ENCODE measurements at regions not wholly inside any gene's neighbourhood (a gene's known extent, or its start where the extent isn't known, plus 50 kb on each side); places are given as distances from the start of the nearest gene placed in this dataset.

GRCh38 chrX:131918839-131919238 lies 104.3 kb upstream of the STK26 start:
- no peak overlapping the region for H3K4me2 ChIP-seq (ENCODE audit: insufficient read depth, low read length)
- no peak overlapping the region for H3K4me3 ChIP-seq (replicated peaks in 1 of 3; ENCODE audit: insufficient read depth in 1 of 3, low read depth in 1 of 3, low read length in 3 of 3)
- H3K36me3 ChIP-seq (ENCODE audit: control insufficient read depth in 2 of 2, extremely low read depth in 1 of 2, insufficient read depth in 2 of 2, low read length in 2 of 2): no peaks in the 10 kb centered on the region
- CTCF ChIA-PET: no interaction called here
- H3K4me1 ChIP-seq (ENCODE audit: control insufficient read depth, extremely low read depth, insufficient read depth, low read length): no peaks in the 10 kb centered on the region
- POLR2A ChIA-PET: no interaction called here
- intact Hi-C loops (cut with micrococcal nuclease) (no loop called here), dilution Hi-C loops (cut with MboI; ENCODE audit: extremely low pct_ligation_motif_present, low sequenced_read_pairs) (no loop called here)
- H3K27me3 ChIP-seq (ENCODE audit: control insufficient read depth in 2 of 2, insufficient read depth in 2 of 2, low read length in 2 of 2): no peaks in the 10 kb centered on the region
- H3K9me1 ChIP-seq (replicated peaks; ENCODE audit: control insufficient read depth, extremely low read depth, insufficient read depth, low read length): no peaks in the 10 kb centered on the region
- no TSS peak for BruUV-seq (replicated peaks)
- no peak overlapping the region for H2AFZ ChIP-seq (ENCODE audit: low read depth, low read length)
- H3K27ac ChIP-seq (ENCODE audit: insufficient read depth, low read depth, low read length): no peak overlapping the region
- no peak overlapping the region for H3K9ac ChIP-seq (replicated peaks; ENCODE audit: extremely low read depth, insufficient read depth, low read length)
- no peak for DNase-seq (ENCODE audit: low read depth, low spot score)
- H3K9me3 ChIP-seq (replicated peaks; ENCODE audit: control insufficient read depth, insufficient read depth, low read length): no peaks in the 10 kb centered on the region
- no peak for TF ChIP-seq EZH2 (IDR thresholded peaks at IDR 0.05; ENCODE audit: borderline replicate concordance, low read depth, low read length, severe bottlenecking)
- no peak for TF ChIP-seq MYC (IDR thresholded peaks at IDR 0.05; ENCODE audit: low read depth, low read length)
- TF ChIP-seq FOS (IDR thresholded peaks at IDR 0.05; ENCODE audit: borderline replicate concordance, insufficient read depth, low read length): no peak
- TF ChIP-seq MAX (IDR thresholded peaks at IDR 0.05; ENCODE audit: insufficient read depth, insufficient read length): no peak
- TF ChIP-seq CTCF (IDR thresholded peaks at IDR 0.05; ENCODE audit: extremely low read depth in 1 of 2, insufficient read depth in 1 of 2, low read depth in 1 of 2, low read length in 2 of 2): no peak
- TF ChIP-seq POLR2A (IDR thresholded peaks at IDR 0.05; ENCODE audit: low read depth, low read length): no peak
- no peak for TF ChIP-seq JUN (IDR thresholded peaks at IDR 0.05; ENCODE audit: borderline replicate concordance, insufficient read depth, insufficient read length, low read depth)
- no peak for TF ChIP-seq GATA2 (IDR thresholded peaks at IDR 0.05; ENCODE audit: insufficient read depth, insufficient read length, low read depth, low read length)
- no peaks in the 10 kb centered on the region for H4K20me1 ChIP-seq (replicated peaks; ENCODE audit: control insufficient read depth, extremely low read depth, insufficient read depth, low read length)
- H3K79me2 ChIP-seq (ENCODE audit: control insufficient read depth, insufficient read depth, low read length): no peaks in the 10 kb centered on the region
- FAIRE-seq: no peak

All from endothelial cell of umbilical vein (primary cell).